ENCODE measurements at regions not wholly inside any gene's neighbourhood (a gene's known extent, or its start where the extent isn't known, plus 50 kb on each side); places are given as distances from the start of the nearest gene placed in this dataset.
"Not testable (repeated sequence)": the region's sequence is repeated elsewhere in the genome, so short reads cannot be mapped to it uniquely, and the experiment has no call there.

- peak; percentile 58 for DNase-seq (ENCODE audit: low spot score)
These were observed 150.9 kb downstream of the HLX start for GRCh38 chr1:221029981-221030649.

GRCh38 chr1:221030990-221031389 lies 151.7 kb downstream of the HLX start:
- DNase-seq (ENCODE audit: low spot score): no peak

- DNase-seq (ENCODE audit: low spot score): no peak
These were observed 152.4 kb downstream of the HLX start for GRCh38 chr1:221031458-221032203.

GRCh38 chr1:221032204-221032585 lies 153.0 kb downstream of the HLX start:
- DNase-seq (ENCODE audit: low spot score): no peak

- DNase-seq (ENCODE audit: low spot score): no peak
These were observed 153.5 kb downstream of the HLX start for GRCh38 chr1:221032637-221033280.

GRCh38 chr1:221035662-221036153 lies 156.5 kb downstream of the HLX start:
- no peak for DNase-seq (ENCODE audit: low spot score)

GRCh38 chr1:221039616-221040015 lies 160.4 kb downstream of the HLX start:
- no peak for DNase-seq (ENCODE audit: low spot score)

GRCh38 chr1:221040101-221040500 lies 160.9 kb downstream of the HLX start:
- DNase-seq (ENCODE audit: low spot score): no peak

- DNase-seq (ENCODE audit: low spot score): no peak
These were observed 161.5 kb downstream of the HLX start for GRCh38 chr1:221040691-221041285.

GRCh38 chr1:221044538-221044937 lies 165.3 kb downstream of the HLX start:
- no peak for DNase-seq (ENCODE audit: low spot score)

GRCh38 chr1:221045151-221045550 lies 165.9 kb downstream of the HLX start:
- DNase-seq (ENCODE audit: low spot score): no peak

GRCh38 chr1:221045842-221046831 lies 166.9 kb downstream of the HLX start:
- DNase-seq (ENCODE audit: low spot score): no peak

- not testable (repeated sequence) for DNase-seq (ENCODE audit: low spot score)
These were observed 172.1 kb downstream of the HLX start for GRCh38 chr1:221051391-221051790.

GRCh38 chr1:221053889-221054288 lies 174.6 kb downstream of the HLX start:
- no peak for DNase-seq (ENCODE audit: low spot score)

- DNase-seq (ENCODE audit: low spot score): no peak
These were observed 180.3 kb downstream of the HLX start for GRCh38 chr1:221059506-221059905.

- no peak for DNase-seq (ENCODE audit: low spot score)
These were observed 184.4 kb downstream of the HLX start for GRCh38 chr1:221063651-221064050.

GRCh38 chr1:221066351-221067001 lies 187.2 kb downstream of the HLX start:
- no peak for DNase-seq (ENCODE audit: low spot score)

GRCh38 chr1:221067721-221068120 lies 188.5 kb downstream of the HLX start:
- no peak for DNase-seq (ENCODE audit: low spot score)

- DNase-seq (ENCODE audit: low spot score): no peak
These were observed 190.1 kb downstream of the HLX start for GRCh38 chr1:221069178-221069903.

GRCh38 chr1:221069986-221070385 lies 190.7 kb downstream of the HLX start:
- no peak for DNase-seq (ENCODE audit: low spot score)
